Neural cell (in vitro differentiated cells): ENCODE measurements at regions not wholly inside any gene's neighbourhood (a gene's known extent, or its start where the extent isn't known, plus 50 kb on each side); places are given as distances from the start of the nearest gene placed in this dataset.

Experiments used
- CTCF ChIP-seq: fragments of 450-650 bp; IDR thresholded peaks from 2 replicates; pipeline ENCODE4 v1.5.1; 2014; ENCODE audit warnings: antibody characterized with exemption, mild to moderate bottlenecking, moderate library complexity; ENCODE audit not compliant: poor library complexity, severe bottlenecking
- EZH2 ChIP-seq: fragments of 200-600, 300-800 bp; shearing (Covaris generic), sonication (generic); IDR thresholded peaks from 2 replicates; pipeline ENCODE4 v1.6.1; 2014; ENCODE audit warnings: antibody characterized with exemption, low read length, borderline replicate concordance, mild to moderate bottlenecking; ENCODE audit not compliant: insufficient read depth, poor library complexity, severe bottlenecking
- POLR2AphosphoS5 ChIP-seq: IDR thresholded peaks from 2 replicates; pipeline ENCODE4 v1.6.1; 2012
- SMC3 ChIP-seq: fragments of 450-650 bp; conservative IDR thresholded peaks from 2 replicates; pipeline ENCODE4 v1.6.1; 2014; ENCODE audit warnings: antibody characterized with exemption, mild to moderate bottlenecking, moderate library complexity; ENCODE audit not compliant: poor library complexity
- TAF1 ChIP-seq: IDR thresholded peaks from 2 replicates; pipeline ENCODE4 v1.6.1; 2012; ENCODE audit warnings: low read depth
- TF ChIP-seq, protein P1 (sequence below): IDR thresholded peaks from 2 replicates; pipeline ENCODE4 v1.6.1; 2012; ENCODE audit warnings: borderline replicate concordance

GRCh38 chr5:58240322-58240721 lies 219.6 kb downstream of the PLK2 start:
- TF ChIP-seq CTCF (no peak), EZH2 (no peak), POLR2AphosphoS5 (no peak), SMC3 (no peak), TAF1 (no peak)
- TF ChIP-seq, protein P1, sequence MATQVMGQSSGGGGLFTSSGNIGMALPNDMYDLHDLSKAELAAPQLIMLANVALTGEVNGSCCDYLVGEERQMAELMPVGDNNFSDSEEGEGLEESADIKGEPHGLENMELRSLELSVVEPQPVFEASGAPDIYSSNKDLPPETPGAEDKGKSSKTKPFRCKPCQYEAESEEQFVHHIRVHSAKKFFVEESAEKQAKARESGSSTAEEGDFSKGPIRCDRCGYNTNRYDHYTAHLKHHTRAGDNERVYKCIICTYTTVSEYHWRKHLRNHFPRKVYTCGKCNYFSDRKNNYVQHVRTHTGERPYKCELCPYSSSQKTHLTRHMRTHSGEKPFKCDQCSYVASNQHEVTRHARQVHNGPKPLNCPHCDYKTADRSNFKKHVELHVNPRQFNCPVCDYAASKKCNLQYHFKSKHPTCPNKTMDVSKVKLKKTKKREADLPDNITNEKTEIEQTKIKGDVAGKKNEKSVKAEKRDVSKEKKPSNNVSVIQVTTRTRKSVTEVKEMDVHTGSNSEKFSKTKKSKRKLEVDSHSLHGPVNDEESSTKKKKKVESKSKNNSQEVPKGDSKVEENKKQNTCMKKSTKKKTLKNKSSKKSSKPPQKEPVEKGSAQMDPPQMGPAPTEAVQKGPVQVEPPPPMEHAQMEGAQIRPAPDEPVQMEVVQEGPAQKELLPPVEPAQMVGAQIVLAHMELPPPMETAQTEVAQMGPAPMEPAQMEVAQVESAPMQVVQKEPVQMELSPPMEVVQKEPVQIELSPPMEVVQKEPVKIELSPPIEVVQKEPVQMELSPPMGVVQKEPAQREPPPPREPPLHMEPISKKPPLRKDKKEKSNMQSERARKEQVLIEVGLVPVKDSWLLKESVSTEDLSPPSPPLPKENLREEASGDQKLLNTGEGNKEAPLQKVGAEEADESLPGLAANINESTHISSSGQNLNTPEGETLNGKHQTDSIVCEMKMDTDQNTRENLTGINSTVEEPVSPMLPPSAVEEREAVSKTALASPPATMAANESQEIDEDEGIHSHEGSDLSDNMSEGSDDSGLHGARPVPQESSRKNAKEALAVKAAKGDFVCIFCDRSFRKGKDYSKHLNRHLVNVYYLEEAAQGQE: no peak
